ENCODE measurements at regions not wholly inside any gene's neighbourhood (a gene's known extent, or its start where the extent isn't known, plus 50 kb on each side); places are given as distances from the start of the nearest gene placed in this dataset.
"Not testable (repeated sequence)": the region's sequence is repeated elsewhere in the genome, so short reads cannot be mapped to it uniquely, and the experiment has no call there.

DNA sequence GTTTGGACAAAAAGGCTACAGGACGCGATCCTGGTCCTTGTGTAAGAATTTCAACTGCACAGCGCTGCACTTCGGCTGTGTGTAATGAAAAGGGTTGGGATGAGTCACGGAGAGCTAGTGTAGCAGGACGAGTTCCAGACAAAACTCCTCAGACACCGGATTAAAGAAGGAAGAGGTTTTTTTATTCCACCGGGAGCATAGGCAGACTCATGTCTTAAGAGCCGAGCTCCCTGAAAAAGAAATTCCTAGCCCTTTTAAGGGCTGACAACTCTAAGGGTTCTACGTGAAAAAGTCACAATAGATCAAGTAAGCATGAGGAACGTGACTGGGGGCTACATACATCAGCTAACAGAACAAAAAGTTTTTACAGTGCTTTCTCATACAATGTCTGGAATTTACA is 54.8 kb upstream of the FAM90A1 start:
- DNase-seq (ENCODE audit: low read depth, low spot score), result not testable (repeated sequence)

DNA sequence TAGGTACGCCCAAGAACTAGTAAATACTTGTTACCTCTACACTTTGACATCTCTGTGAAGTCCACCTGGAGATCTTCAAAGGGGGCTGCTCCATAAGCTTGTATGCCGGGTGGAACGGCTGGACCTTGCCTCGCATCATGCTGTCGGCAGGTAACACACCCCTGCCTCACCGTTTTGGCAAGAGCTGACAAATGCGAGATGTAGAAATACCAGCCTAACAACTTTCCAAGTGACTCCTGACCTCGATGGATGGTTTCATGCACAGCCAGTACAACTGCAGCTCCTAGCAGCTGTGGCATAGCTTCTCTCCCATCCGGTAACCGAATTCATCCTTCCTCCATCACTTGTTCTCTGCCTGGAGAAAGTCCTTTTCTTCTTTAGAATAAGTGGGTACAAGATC is 58.3 kb upstream of the FAM90A1 start:
- DNase-seq (ENCODE audit: low read depth, low spot score), result not testable (repeated sequence)

GRCh38 chr12:8291764-8292163 is 64.3 kb upstream of the FAM90A1 start:
- not testable (repeated sequence) for DNase-seq (ENCODE audit: low read depth, low spot score)

GRCh38 chr12:8294662-8295061 is 67.2 kb upstream of the FAM90A1 start:
- not testable (repeated sequence) for DNase-seq (ENCODE audit: low read depth, low spot score)

DNA sequence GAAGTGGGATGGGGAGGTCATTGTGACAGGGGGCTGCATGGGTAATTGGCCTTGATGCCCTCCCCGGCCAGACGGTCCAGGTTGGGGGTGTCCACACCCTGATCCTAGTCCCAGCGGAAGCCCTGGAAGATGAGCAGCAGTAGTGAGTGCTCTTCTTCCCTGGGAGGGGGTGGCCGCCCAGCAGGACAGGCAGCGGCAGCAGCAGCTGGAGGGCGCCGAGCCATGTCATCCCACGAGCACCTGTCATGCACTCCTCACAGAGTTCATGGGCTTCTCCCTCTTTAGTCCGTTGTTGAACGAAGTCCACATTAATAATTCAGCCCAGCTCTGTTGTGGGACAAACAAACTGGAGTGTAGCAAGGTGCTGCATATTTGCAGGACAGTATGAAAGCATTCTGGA is 81.2 kb upstream of the FAM90A1 start:
- DNase-seq (ENCODE audit: low read depth, low spot score), result not testable (repeated sequence)

GRCh38 chr12:8315997-8316396 is 88.6 kb upstream of the FAM90A1 start:
- DNase-seq (ENCODE audit: low read depth, low spot score), result not testable (repeated sequence)

- DNase-seq (ENCODE audit: low read depth, low spot score), result not testable (repeated sequence)
These were observed 90.3 kb upstream of the FAM90A1 start for GRCh38 chr12:8317675-8318074.

- DNase-seq (ENCODE audit: low read depth, low spot score), result not testable (repeated sequence)
These were observed 92.9 kb upstream of the FAM90A1 start for GRCh38 chr12:8320251-8320730.

GRCh38 chr12:8320791-8321370 is 93.5 kb upstream of the FAM90A1 start:
- DNase-seq (ENCODE audit: low read depth, low spot score), result not testable (repeated sequence)

- DNase-seq (ENCODE audit: low read depth, low spot score), result not testable (repeated sequence)
These were observed 97.9 kb upstream of the FAM90A1 start for GRCh38 chr12:8325145-8325839.

DNA sequence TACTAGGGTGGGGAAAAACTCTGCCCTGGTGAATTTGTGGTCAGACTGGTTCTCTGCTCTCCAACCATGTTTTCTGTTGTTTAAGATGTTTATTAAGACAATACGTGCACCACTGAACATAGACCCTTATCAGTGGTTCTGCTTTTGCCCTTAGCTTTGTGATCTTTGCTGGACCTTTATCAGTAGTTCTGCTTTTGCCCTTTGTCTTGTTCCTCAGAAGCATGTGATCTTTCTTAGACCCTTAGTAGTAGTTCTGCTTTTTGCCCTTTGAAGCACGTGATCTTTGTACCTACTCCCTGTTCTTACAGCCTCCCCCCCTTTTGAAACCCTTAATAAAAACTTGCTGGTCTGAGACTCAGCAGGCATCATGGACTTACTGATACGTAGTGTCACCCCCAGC is 101.4 kb upstream of the FAM90A1 start:
- DNase-seq (ENCODE audit: low read depth, low spot score), result not testable (repeated sequence)

- not testable (repeated sequence) for DNase-seq (ENCODE audit: low read depth, low spot score)
These were observed 105.0 kb upstream of the FAM90A1 start for GRCh38 chr12:8332373-8332772.

- not testable (repeated sequence) for DNase-seq (ENCODE audit: low read depth, low spot score)
These were observed 104.7 kb upstream of the CLEC6A start for GRCh38 chr12:8351073-8351472.

DNA sequence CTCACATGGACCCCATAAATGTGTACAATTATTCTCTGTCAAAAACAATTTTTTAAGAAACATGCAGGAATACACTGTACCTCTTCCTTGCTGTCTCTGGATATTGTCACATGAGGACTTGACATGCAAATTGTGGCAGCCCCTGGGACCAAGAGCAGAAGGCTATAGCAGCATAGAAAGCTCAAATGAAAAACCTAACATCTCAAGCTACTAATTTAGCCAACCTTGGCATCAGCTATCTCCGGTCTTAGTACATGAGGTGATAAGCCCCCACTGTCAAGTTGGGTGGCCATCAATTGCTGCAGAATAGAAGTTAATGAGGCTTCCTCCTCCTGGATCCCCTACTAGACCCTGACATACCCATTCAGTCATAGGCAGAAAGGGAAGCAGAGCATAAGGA is 101.0 kb upstream of the CLEC6A start:
- not testable (repeated sequence) for DNase-seq (ENCODE audit: low read depth, low spot score)

DNA sequence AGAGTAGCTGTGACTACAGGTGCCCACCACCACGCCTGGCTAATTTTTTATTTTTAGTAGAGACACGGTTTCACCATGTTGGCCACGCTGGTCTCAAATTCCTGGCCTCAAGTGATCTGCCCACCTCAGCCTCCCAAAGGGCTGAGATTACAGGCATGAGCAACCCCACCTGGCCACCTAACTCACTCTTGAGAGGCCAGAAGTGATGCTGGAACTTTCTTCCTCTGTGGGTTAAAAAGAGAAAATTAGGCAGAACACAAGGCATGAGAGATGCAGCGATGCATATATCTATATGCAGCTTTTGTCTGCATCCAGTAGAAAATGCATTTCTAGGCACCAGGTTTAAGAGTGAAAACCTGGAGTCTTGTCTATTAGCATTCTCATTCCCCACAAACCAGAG is 100.2 kb upstream of the CLEC6A start:
- DNase-seq (ENCODE audit: low read depth, low spot score), result not testable (repeated sequence)

GRCh38 chr12:8373744-8374143 is 82.0 kb upstream of the CLEC6A start:
- not testable (repeated sequence) for DNase-seq (ENCODE audit: low read depth, low spot score)

- DNase-seq (ENCODE audit: low read depth, low spot score), result not testable (repeated sequence)
These were observed 80.6 kb upstream of the CLEC6A start for GRCh38 chr12:8375122-8375521.

DNA sequence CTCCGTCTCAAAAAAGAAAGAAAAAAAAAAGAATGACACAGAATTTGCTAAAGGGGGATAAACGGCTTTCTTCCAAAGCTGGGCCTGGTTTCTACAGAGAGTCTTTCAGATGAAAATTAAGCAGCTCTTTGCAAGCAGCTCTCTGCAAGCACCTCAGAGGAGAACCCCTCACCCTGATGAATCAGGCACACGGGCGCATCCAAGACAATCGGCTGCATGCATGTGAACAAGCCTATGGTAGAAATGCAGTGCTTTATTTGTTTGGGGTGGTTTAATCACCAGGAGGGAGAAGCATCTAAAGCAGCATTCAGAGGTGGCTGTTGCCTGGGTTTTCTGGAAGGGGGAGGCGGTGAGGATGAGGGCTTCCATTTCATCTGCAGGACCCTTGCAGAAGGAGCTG is 78.0 kb upstream of the CLEC6A start:
- not testable (repeated sequence) for DNase-seq (ENCODE audit: low read depth, low spot score)

- DNase-seq (ENCODE audit: low read depth, low spot score), result not testable (repeated sequence)
These were observed 73.2 kb upstream of the CLEC6A start for GRCh38 chr12:8382556-8382955.

DNA sequence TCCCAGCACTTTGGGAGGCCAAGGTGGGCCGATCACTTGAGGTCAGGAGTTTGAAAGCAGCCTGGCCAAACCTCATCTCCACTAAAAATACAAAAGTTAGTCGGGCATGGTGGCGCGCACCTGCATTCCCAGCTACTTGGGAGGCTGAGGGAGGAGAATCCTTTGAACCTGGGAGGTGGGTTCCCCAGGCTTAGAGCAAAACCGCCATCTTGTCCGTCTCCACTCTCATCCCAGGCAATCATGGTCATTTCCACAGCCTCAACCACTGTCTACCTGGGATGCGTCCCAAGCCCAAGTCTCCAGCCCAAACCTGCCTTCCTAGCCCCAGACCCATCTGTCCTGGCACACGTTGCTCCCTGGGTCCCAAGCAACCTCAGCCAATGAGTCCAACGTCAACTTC is 71.1 kb upstream of the CLEC6A start:
- DNase-seq (ENCODE audit: low read depth, low spot score), result not testable (repeated sequence)

- DNase-seq (ENCODE audit: low read depth, low spot score), result not testable (repeated sequence)
These were observed 70.3 kb upstream of the CLEC6A start for GRCh38 chr12:8385431-8385830.

DNA sequence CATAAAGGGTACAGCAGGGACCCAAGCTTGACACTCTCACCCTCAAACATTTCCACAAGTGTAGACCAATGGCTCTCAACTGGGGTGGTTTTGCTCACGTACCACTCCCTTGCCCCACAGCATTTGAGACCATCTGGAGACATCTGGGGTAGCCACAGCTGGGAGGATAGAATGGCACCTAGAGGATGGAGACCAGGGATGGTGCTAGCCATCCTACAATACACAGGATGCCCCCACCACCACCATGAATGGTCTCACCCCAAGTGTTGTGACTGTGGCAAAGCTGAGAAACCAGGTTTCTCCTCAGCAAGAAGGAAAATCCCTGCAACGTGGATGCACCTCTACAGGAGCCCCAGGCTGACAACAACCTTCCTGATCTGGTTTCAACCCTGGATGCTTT is 69.1 kb upstream of the CLEC6A start:
- DNase-seq (ENCODE audit: low read depth, low spot score), result not testable (repeated sequence)

DNA sequence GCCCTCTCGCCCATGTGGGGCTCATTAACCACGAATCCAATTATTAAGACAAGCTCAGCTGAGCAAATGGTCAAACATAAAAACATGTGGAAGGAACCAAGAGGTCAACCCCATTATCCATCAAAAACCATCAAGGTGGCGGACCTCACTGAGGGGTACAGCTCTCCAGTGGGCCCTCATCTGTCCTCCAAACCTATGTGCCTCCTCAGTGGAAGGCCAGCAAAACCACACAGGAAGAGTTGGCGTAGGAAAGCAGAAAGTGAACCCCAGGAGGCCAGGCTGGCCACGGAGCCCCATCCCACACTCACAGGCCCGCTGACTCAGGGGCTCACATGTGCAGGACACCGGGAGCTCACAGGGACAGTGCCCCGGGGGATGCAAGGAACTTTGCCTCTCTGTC is 66.5 kb upstream of the CLEC6A start:
- DNase-seq (ENCODE audit: low read depth, low spot score), result not testable (repeated sequence)
